ENCODE measurements at regions not wholly inside any gene's neighbourhood (a gene's known extent, or its start where the extent isn't known, plus 50 kb on each side); places are given as distances from the start of the nearest gene placed in this dataset.

DNA sequence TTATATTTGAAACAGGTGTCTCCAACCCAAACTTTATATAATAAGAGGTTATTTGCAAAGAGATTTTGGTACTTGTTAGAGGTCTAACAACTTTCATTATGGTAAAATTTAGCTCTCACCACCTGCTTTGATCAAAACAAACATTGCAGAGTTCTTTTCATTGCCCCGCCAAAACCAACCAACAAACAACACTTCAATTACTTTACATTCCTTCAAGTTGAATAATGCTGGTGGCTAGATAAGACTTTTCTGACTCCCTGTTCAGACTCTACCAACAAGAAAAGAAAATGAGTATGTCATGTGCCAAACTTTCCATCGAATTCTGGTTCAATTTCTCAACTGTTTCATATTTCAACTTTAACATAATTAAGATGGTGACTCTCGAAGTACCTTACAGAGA, 311.1 kb downstream of the ADGRG6 start (continued):
- TF ChIP-seq, protein P1, sequence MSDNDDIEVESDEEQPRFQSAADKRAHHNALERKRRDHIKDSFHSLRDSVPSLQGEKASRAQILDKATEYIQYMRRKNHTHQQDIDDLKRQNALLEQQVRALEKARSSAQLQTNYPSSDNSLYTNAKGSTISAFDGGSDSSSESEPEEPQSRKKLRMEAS (IDR thresholded peaks at IDR 0.05; ENCODE audit: low read depth) = no peak
- no peak for TF ChIP-seq EP300 (IDR thresholded peaks at IDR 0.05; ENCODE audit: borderline replicate concordance in 1 of 2, low read depth in 1 of 2, low read length in 1 of 2)

GRCh38 chr6:142613981-142614380, 312.2 kb downstream of the ADGRG6 start:
- POLR2A ChIA-PET = no interaction called here
- no peaks in the 10 kb centered on the region for H3K79me2 ChIP-seq (ENCODE audit: insufficient read depth)
- CTCF ChIA-PET = no interaction called here

DNA sequence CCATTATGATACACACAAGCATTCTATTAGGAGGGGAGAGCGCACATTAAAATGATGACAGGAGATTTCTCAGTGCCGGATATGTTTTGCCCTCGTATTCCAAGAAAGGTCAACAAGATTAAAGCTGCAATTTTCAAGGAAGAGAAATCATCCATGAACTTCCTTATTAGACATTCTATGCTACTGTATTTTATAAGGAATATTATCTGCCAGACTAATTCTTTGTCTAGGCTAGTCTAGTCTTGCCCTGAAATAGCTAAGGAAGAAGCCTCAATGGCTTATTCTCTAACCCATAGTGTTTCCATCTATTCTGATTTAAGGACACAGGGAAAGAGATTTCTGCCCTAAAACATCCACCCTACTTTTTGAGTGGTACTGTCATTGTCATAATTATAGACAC, 315.4 kb downstream of the ADGRG6 start:
- H3F3A ChIP-seq (replicated peaks; ENCODE audit: insufficient read depth) = no peaks in the 10 kb centered on the region
- no peak overlapping the region for H3K4me2 ChIP-seq
- H4K20me1 ChIP-seq (ENCODE audit: insufficient read depth) = no peaks in the 10 kb centered on the region
- H3K9me2 ChIP-seq = no peaks in the 10 kb centered on the region
- no peak overlapping the region for H3K4me3 ChIP-seq (ENCODE audit: low read depth in 2 of 2, low read length in 1 of 2)
- no peaks in the 10 kb centered on the region for H3K27me3 ChIP-seq (ENCODE audit: insufficient read depth)
- H3K36me3 ChIP-seq (replicated peaks in 1 of 2; ENCODE audit: control insufficient read depth in 1 of 2, insufficient read depth in 2 of 2, low read length in 1 of 2) = no peaks in the 10 kb centered on the region
- H2AFZ ChIP-seq (ENCODE audit: low read depth) = no peak overlapping the region
- H3K79me2 ChIP-seq (ENCODE audit: insufficient read depth) = no peaks in the 10 kb centered on the region
- no peaks in the 10 kb centered on the region for H3K9me3 ChIP-seq
- ChIA-PET CTCF (interaction anchor here (1.5 kb wide), 1 partner anchor 14 kb away, joined by 5 read pairs; no protein-coding TSS in a partner anchor), POLR2A (no interaction called here)
- no peak for DNase-seq
- 74% methylated on average over 3 of the region's 3 CpGs for WGBS (ENCODE audit: low lambda C conversion rate)
- TF ChIP-seq SIN3A (IDR thresholded peaks at IDR 0.05; ENCODE audit: borderline replicate concordance, low read depth, low read length) (no peak), JUND (IDR thresholded peaks at IDR 0.05) (no peak), YY1 (IDR thresholded peaks at IDR 0.05; ENCODE audit: low read depth) (no peak), CHD2 (IDR thresholded peaks at IDR 0.05; ENCODE audit: low read length, partially characterized antibody) (no peak), RFX5 (IDR thresholded peaks at IDR 0.05; ENCODE audit: low read length) (no peak), TAF1 (IDR thresholded peaks at IDR 0.05; ENCODE audit: borderline replicate concordance, low read depth, low read length) (no peak), NRF1 (IDR thresholded peaks at IDR 0.05; ENCODE audit: low read depth, low read length) (no peak), MEF2A (IDR thresholded peaks at IDR 0.05; ENCODE audit: borderline replicate concordance, low read depth) (no peak), SMC3 (IDR thresholded peaks at IDR 0.05; ENCODE audit: low read depth, low read length) (no peak), TCF12 (IDR thresholded peaks at IDR 0.05) (no peak), MXI1 (IDR thresholded peaks at IDR 0.05; ENCODE audit: low read depth, low read length) (no peak)
- TF ChIP-seq, protein P2, sequence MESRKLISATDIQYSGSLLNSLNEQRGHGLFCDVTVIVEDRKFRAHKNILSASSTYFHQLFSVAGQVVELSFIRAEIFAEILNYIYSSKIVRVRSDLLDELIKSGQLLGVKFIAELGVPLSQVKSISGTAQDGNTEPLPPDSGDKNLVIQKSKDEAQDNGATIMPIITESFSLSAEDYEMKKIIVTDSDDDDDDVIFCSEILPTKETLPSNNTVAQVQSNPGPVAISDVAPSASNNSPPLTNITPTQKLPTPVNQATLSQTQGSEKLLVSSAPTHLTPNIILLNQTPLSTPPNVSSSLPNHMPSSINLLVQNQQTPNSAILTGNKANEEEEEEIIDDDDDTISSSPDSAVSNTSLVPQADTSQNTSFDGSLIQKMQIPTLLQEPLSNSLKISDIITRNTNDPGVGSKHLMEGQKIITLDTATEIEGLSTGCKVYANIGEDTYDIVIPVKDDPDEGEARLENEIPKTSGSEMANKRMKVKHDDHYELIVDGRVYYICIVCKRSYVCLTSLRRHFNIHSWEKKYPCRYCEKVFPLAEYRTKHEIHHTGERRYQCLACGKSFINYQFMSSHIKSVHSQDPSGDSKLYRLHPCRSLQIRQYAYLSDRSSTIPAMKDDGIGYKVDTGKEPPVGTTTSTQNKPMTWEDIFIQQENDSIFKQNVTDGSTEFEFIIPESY (IDR thresholded peaks at IDR 0.05; ENCODE audit: borderline replicate concordance, low read depth) = no peak
- TF ChIP-seq, protein P3, sequence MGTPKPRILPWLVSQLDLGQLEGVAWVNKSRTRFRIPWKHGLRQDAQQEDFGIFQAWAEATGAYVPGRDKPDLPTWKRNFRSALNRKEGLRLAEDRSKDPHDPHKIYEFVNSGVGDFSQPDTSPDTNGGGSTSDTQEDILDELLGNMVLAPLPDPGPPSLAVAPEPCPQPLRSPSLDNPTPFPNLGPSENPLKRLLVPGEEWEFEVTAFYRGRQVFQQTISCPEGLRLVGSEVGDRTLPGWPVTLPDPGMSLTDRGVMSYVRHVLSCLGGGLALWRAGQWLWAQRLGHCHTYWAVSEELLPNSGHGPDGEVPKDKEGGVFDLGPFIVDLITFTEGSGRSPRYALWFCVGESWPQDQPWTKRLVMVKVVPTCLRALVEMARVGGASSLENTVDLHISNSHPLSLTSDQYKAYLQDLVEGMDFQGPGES (IDR thresholded peaks at IDR 0.05; ENCODE audit: low read depth, low read length) = no peak
- H3K27ac ChIP-seq (ENCODE audit: low read depth in 2 of 2, low read length in 1 of 2) = no peak overlapping the region
- peaks cover 0 to 3% of the 10 kb centered on the region in 2 experiments; a peak in 2 of 4 replicates for H3K4me1 ChIP-seq (ENCODE audit: control insufficient read depth in 1 of 2, insufficient read depth in 2 of 2, low read depth in 1 of 2, low read length in 1 of 2)
- no peak overlapping the region for H3K9ac ChIP-seq

More at GRCh38 chr6:142613981-142614380, 312.2 kb downstream of the ADGRG6 start:
- no peak for TF ChIP-seq TCF12 (IDR thresholded peaks at IDR 0.05)
- no peak for TF ChIP-seq RFX5 (IDR thresholded peaks at IDR 0.05; ENCODE audit: low read length)
- TF ChIP-seq JUND (IDR thresholded peaks at IDR 0.05) = no peak
- TF ChIP-seq EZH2phosphoT487 (IDR thresholded peaks at IDR 0.05; ENCODE audit: borderline replicate concordance, low read depth) = no peak
- no peak for TF ChIP-seq TEAD4 (IDR thresholded peaks at IDR 0.05; ENCODE audit: borderline replicate concordance, insufficient read depth)
- no peak for TF ChIP-seq TAF1 (IDR thresholded peaks at IDR 0.05; ENCODE audit: borderline replicate concordance, low read depth, low read length)
- TF ChIP-seq, protein P4, sequence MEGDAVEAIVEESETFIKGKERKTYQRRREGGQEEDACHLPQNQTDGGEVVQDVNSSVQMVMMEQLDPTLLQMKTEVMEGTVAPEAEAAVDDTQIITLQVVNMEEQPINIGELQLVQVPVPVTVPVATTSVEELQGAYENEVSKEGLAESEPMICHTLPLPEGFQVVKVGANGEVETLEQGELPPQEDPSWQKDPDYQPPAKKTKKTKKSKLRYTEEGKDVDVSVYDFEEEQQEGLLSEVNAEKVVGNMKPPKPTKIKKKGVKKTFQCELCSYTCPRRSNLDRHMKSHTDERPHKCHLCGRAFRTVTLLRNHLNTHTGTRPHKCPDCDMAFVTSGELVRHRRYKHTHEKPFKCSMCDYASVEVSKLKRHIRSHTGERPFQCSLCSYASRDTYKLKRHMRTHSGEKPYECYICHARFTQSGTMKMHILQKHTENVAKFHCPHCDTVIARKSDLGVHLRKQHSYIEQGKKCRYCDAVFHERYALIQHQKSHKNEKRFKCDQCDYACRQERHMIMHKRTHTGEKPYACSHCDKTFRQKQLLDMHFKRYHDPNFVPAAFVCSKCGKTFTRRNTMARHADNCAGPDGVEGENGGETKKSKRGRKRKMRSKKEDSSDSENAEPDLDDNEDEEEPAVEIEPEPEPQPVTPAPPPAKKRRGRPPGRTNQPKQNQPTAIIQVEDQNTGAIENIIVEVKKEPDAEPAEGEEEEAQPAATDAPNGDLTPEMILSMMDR (IDR thresholded peaks at IDR 0.05) = no peak
- no peak for TF ChIP-seq GATA2 (CRISPR knock-in tag; IDR thresholded peaks at IDR 0.05)
- no peak for TF ChIP-seq MXI1 (IDR thresholded peaks at IDR 0.05; ENCODE audit: low read depth, low read length)
- Histone ChIP-seq H3K27me3 (ENCODE audit: insufficient read depth) (no peaks in the 10 kb centered on the region), H3K4me3 (ENCODE audit: low read depth in 2 of 2, low read length in 1 of 2) (no peak overlapping the region), H3K9me3 (no peaks in the 10 kb centered on the region), H2AFZ (ENCODE audit: low read depth) (no peak overlapping the region), H3K36me3 (replicated peaks in 1 of 2; ENCODE audit: control insufficient read depth in 1 of 2, insufficient read depth in 2 of 2, low read length in 1 of 2) (no peaks in the 10 kb centered on the region), H3K4me1 (ENCODE audit: control insufficient read depth in 1 of 2, insufficient read depth in 2 of 2, low read depth in 1 of 2, low read length in 1 of 2) (peaks cover 0 to 3% of the 10 kb centered on the region in 2 experiments; a peak in 2 of 4 replicates), H3K9me2 (no peaks in the 10 kb centered on the region), H3K9ac (no peak overlapping the region), H4K20me1 (ENCODE audit: insufficient read depth) (no peaks in the 10 kb centered on the region), H3K4me2 (no peak overlapping the region), H3K27ac (ENCODE audit: low read depth in 2 of 2, low read length in 1 of 2) (no peak overlapping the region), H3F3A (replicated peaks; ENCODE audit: insufficient read depth) (no peaks in the 10 kb centered on the region)
- DNase-seq = no peak
- WGBS (ENCODE audit: low lambda C conversion rate) = 86% methylated on average over 2 of the region's 2 CpGs

All from SK-N-SH (cell line).